ENCODE measurements at regions not wholly inside any gene's neighbourhood (a gene's known extent, or its start where the extent isn't known, plus 50 kb on each side); places are given as distances from the start of the nearest gene placed in this dataset.

- Mint-ChIP-seq H3K27ac (no peak overlapping the region), H3K27me3 (peaks cover 24% of the 10 kb centered on the region), H3K4me1 (no peaks in the 10 kb centered on the region), H3K9me3 (no peaks in the 10 kb centered on the region), H3K4me3 (no peak overlapping the region)
- DNase-seq: no peak
- no peak for ATAC-seq
These were observed 337.2 kb downstream of the HACE1 start for GRCh38 chr6:104522533-104522932.

GRCh38 chr6:104521176-104521575 is 338.5 kb downstream of the HACE1 start:
- Mint-ChIP-seq H3K4me3 (no peak overlapping the region), H3K4me1 (no peaks in the 10 kb centered on the region), H3K27me3 (peaks cover 15% of the 10 kb centered on the region), H3K9me3 (no peaks in the 10 kb centered on the region), H3K27ac (no peak overlapping the region)
- ATAC-seq (no peak), DNase-seq (no peak)

- Mint-ChIP-seq H3K27me3 (peaks cover 15% of the 10 kb centered on the region), H3K9me3 (no peaks in the 10 kb centered on the region), H3K4me3 (no peak overlapping the region), H3K4me1 (no peaks in the 10 kb centered on the region), H3K27ac (no peak overlapping the region)
- ATAC-seq (no peak), DNase-seq (no peak)
These were observed 340.2 kb downstream of the HACE1 start for GRCh38 chr6:104519566-104519965.

- H3K4me3 Mint-ChIP-seq: no peak overlapping the region
- no peak for ATAC-seq
- H3K27me3 Mint-ChIP-seq: peaks cover 17% of the 10 kb centered on the region
- H3K4me1 Mint-ChIP-seq: no peaks in the 10 kb centered on the region
- no peaks in the 10 kb centered on the region for H3K9me3 Mint-ChIP-seq
- H3K27ac Mint-ChIP-seq: no peak overlapping the region
- DNase-seq: no peak
These were observed 350.4 kb downstream of the HACE1 start for GRCh38 chr6:104509355-104509754.

- no peak overlapping the region for H3K4me3 Mint-ChIP-seq
- H3K4me1 Mint-ChIP-seq: no peaks in the 10 kb centered on the region
- H3K9me3 Mint-ChIP-seq: no peaks in the 10 kb centered on the region
- peaks cover 15% of the 10 kb centered on the region for H3K27me3 Mint-ChIP-seq
- ATAC-seq (no peak), DNase-seq (no peak)
- no peak overlapping the region for H3K27ac Mint-ChIP-seq
These were observed 353.3 kb downstream of the HACE1 start for GRCh38 chr6:104506429-104506828.

- Mint-ChIP-seq H3K4me3 (no peak overlapping the region), H3K27me3 (peaks cover 15% of the 10 kb centered on the region), H3K27ac (no peak overlapping the region), H3K4me1 (no peaks in the 10 kb centered on the region), H3K9me3 (no peaks in the 10 kb centered on the region)
- no peak for ATAC-seq
- DNase-seq: no peak
These were observed 353.9 kb downstream of the HACE1 start for GRCh38 chr6:104505838-104506237.

- H3K27me3 Mint-ChIP-seq: peaks cover 7% of the 10 kb centered on the region
- H3K9me3 Mint-ChIP-seq: no peaks in the 10 kb centered on the region
- H3K27ac Mint-ChIP-seq: no peak overlapping the region
- no peaks in the 10 kb centered on the region for H3K4me1 Mint-ChIP-seq
- DNase-seq (no peak), ATAC-seq (no peak)
- H3K4me3 Mint-ChIP-seq: no peak overlapping the region
These were observed 359.5 kb downstream of the HACE1 start for GRCh38 chr6:104500265-104500664.

- DNase-seq: no peak
These were observed 373.7 kb downstream of the HACE1 start for GRCh38 chr6:104486035-104486434.

GRCh38 chr6:104484626-104485025 is 375.1 kb downstream of the HACE1 start:
- Mint-ChIP-seq H3K27me3 (no peaks in the 10 kb centered on the region), H3K9me3 (no peaks in the 10 kb centered on the region), H3K27ac (no peak overlapping the region), H3K4me1 (no peaks in the 10 kb centered on the region), H3K4me3 (no peak overlapping the region)
- DNase-seq: no peak
- no peak for ATAC-seq

More at GRCh38 chr6:104486035-104486434, 373.7 kb downstream of the HACE1 start:
- no peak overlapping the region for H3K4me3 Mint-ChIP-seq
- no peaks in the 10 kb centered on the region for H3K4me1 Mint-ChIP-seq
- no peaks in the 10 kb centered on the region for H3K9me3 Mint-ChIP-seq
- H3K27ac Mint-ChIP-seq: no peak overlapping the region
- H3K27me3 Mint-ChIP-seq: no peaks in the 10 kb centered on the region
- no peak for ATAC-seq

GRCh38 chr6:104484191-104484590 is 375.5 kb downstream of the HACE1 start:
- H3K4me3 Mint-ChIP-seq: no peak overlapping the region
- ATAC-seq: no peak
- H3K27me3 Mint-ChIP-seq: no peaks in the 10 kb centered on the region
- H3K9me3 Mint-ChIP-seq: no peaks in the 10 kb centered on the region
- H3K4me1 Mint-ChIP-seq: no peaks in the 10 kb centered on the region
- no peak for DNase-seq
- no peak overlapping the region for H3K27ac Mint-ChIP-seq

- Mint-ChIP-seq H3K4me3 (no peak overlapping the region), H3K27me3 (no peaks in the 10 kb centered on the region), H3K27ac (no peak overlapping the region), H3K4me1 (no peaks in the 10 kb centered on the region), H3K9me3 (no peaks in the 10 kb centered on the region)
- ATAC-seq (no peak), DNase-seq (no peak)
These were observed 376.4 kb downstream of the HACE1 start for GRCh38 chr6:104483225-104483834.

- DNase-seq (no peak), ATAC-seq (no peak)
- no peaks in the 10 kb centered on the region for H3K9me3 Mint-ChIP-seq
- H3K27ac Mint-ChIP-seq: no peak overlapping the region
- no peaks in the 10 kb centered on the region for H3K27me3 Mint-ChIP-seq
- H3K4me3 Mint-ChIP-seq: no peak overlapping the region
- no peaks in the 10 kb centered on the region for H3K4me1 Mint-ChIP-seq
These were observed 382.1 kb downstream of the HACE1 start for GRCh38 chr6:104477569-104477968.

GRCh38 chr6:104473021-104473429 is 386.7 kb downstream of the HACE1 start:
- H3K4me3 Mint-ChIP-seq: no peak overlapping the region
- peaks cover 4% of the 10 kb centered on the region for H3K27me3 Mint-ChIP-seq
- ATAC-seq (no peak), DNase-seq (no peak)
- H3K4me1 Mint-ChIP-seq: no peaks in the 10 kb centered on the region
- H3K9me3 Mint-ChIP-seq: no peaks in the 10 kb centered on the region
- H3K27ac Mint-ChIP-seq: no peak overlapping the region

GRCh38 chr6:104472021-104472901 is 387.5 kb downstream of the HACE1 start:
- no peak for DNase-seq
- no peak for ATAC-seq

GRCh38 chr6:104466306-104466705 is 393.4 kb downstream of the HACE1 start:
- H3K27me3 Mint-ChIP-seq: peaks cover 8% of the 10 kb centered on the region
- no peaks in the 10 kb centered on the region for H3K9me3 Mint-ChIP-seq
- H3K27ac Mint-ChIP-seq: no peak overlapping the region
- DNase-seq: no peak
- ATAC-seq: no peak
- no peaks in the 10 kb centered on the region for H3K4me1 Mint-ChIP-seq
- no peak overlapping the region for H3K4me3 Mint-ChIP-seq

More at GRCh38 chr6:104472021-104472901, 387.5 kb downstream of the HACE1 start:
- Mint-ChIP-seq H3K4me3 (no peak overlapping the region), H3K27me3 (peaks cover 8% of the 10 kb centered on the region), H3K27ac (no peak overlapping the region), H3K4me1 (no peaks in the 10 kb centered on the region), H3K9me3 (no peaks in the 10 kb centered on the region)

GRCh38 chr6:104462811-104463599 is 396.7 kb downstream of the HACE1 start:
- H3K27me3 Mint-ChIP-seq: peaks cover 4% of the 10 kb centered on the region
- no peaks in the 10 kb centered on the region for H3K4me1 Mint-ChIP-seq
- ATAC-seq (no peak), DNase-seq (no peak)
- no peaks in the 10 kb centered on the region for H3K9me3 Mint-ChIP-seq
- H3K27ac Mint-ChIP-seq: no peak overlapping the region
- no peak overlapping the region for H3K4me3 Mint-ChIP-seq

Data from stimulated activated naive CD8-positive, alpha-beta T cell treated with anti-CD3 and anti-CD28 coated beads, Interleukin-15, amount 100 ng/mL, for 72 hours (primary cell).